Neural cell (in vitro differentiated cells): ENCODE measurements at regions not wholly inside any gene's neighbourhood (a gene's known extent, or its start where the extent isn't known, plus 50 kb on each side); places are given as distances from the start of the nearest gene placed in this dataset.

Experiments used
- H2AFZ ChIP-seq: fragments of 200-600, 300-800 bp; sonication (generic), shearing (Covaris generic); 2 replicates; pipeline ENCODE4 v1.6.0; 2014; ENCODE audit warnings: low read depth, mild to moderate bottlenecking, antibody characterized with exemption, low read length, moderate library complexity
- H3F3A ChIP-seq: fragments of 200-600 bp; shearing (Covaris generic); 2 replicates; pipeline ENCODE4 v1.6.1; 2016; ENCODE audit warnings: mild to moderate bottlenecking, moderate library complexity, mixed read lengths, antibody characterized with exemption, low read length; ENCODE audit not compliant: insufficient read depth, poor library complexity, severe bottlenecking
- H3K27ac ChIP-seq: fragments of 200-600, 300-800 bp; sonication (generic), shearing (Covaris generic); 2 replicates; pipeline ENCODE4 v1.5.1; 2014; ENCODE audit warnings: mild to moderate bottlenecking, low read length, moderate library complexity
- H3K27me3 ChIP-seq: fragments of 300-800, 200-600 bp; sonication (generic), shearing (Covaris generic); 2 replicates; pipeline ENCODE4 v1.6.0; 2014; ENCODE audit warnings: mild to moderate bottlenecking, low read depth, low read length, moderate library complexity; ENCODE audit not compliant: insufficient read depth
- H3K36me3 ChIP-seq: fragments of 300-800, 200-600 bp; sonication (generic), shearing (Covaris generic); 2 replicates; pipeline ENCODE4 v1.5.1; 2014; ENCODE audit warnings: mild to moderate bottlenecking, antibody characterized with exemption, low read length, moderate library complexity; ENCODE audit not compliant: insufficient read depth
- H3K4me2 ChIP-seq: fragments of 300-800, 200-600 bp; sonication (generic), shearing (Covaris generic); 2 replicates; pipeline ENCODE4 v1.6.0; 2014; ENCODE audit warnings: mild to moderate bottlenecking, low read length
- H3K4me3 ChIP-seq: fragments of 300-800, 200-600 bp; sonication (generic), shearing (Covaris generic); 2 replicates; pipeline ENCODE4 v1.5.1; 2014; ENCODE audit warnings: mild to moderate bottlenecking, low read length, moderate library complexity
- H3K79me2 ChIP-seq: fragments of 200-600 bp; shearing (Covaris generic); replicated peaks from 2 replicates; pipeline ENCODE4 v1.6.0; 2014; ENCODE audit warnings: mild to moderate bottlenecking, low read length, moderate library complexity; ENCODE audit not compliant: insufficient read depth
- H3K9ac ChIP-seq: fragments of 300-800, 200-600 bp; sonication (generic), shearing (Covaris generic); 2 replicates; pipeline ENCODE4 v1.6.1; 2016; ENCODE audit warnings: mild to moderate bottlenecking, low read length, mixed read lengths
- H3K9me2 ChIP-seq: fragments of 200-600 bp; shearing (Covaris generic); 2 replicates; pipeline ENCODE4 v1.6.1; 2016; ENCODE audit warnings: mild to moderate bottlenecking, low read length, mixed read lengths; ENCODE audit not compliant: insufficient read depth
- H3K9me3 ChIP-seq: fragments of 200-600, 300-800 bp; sonication (generic), shearing (Covaris generic); 2 replicates; pipeline ENCODE4 v1.6.1; 2016; ENCODE audit warnings: mild to moderate bottlenecking, mixed run types, low read length, moderate library complexity, mixed read lengths
- H4K20me1 ChIP-seq: fragments of 200-600 bp; shearing (Covaris generic); 2 replicates; pipeline ENCODE4 v1.6.1; 2016; ENCODE audit warnings: mild to moderate bottlenecking, mixed run types; ENCODE audit not compliant: insufficient read depth
- EP300 ChIP-seq: fragments of 450-650 bp; conservative IDR thresholded peaks from 2 replicates; pipeline ENCODE4 v1.6.1; 2014; ENCODE audit warnings: antibody characterized with exemption, mild to moderate bottlenecking, moderate library complexity; ENCODE audit not compliant: poor library complexity, severe bottlenecking
- EZH2 ChIP-seq: fragments of 200-600, 300-800 bp; shearing (Covaris generic), sonication (generic); IDR thresholded peaks from 2 replicates; pipeline ENCODE4 v1.6.1; 2014; ENCODE audit warnings: antibody characterized with exemption, low read length, borderline replicate concordance, mild to moderate bottlenecking; ENCODE audit not compliant: insufficient read depth, poor library complexity, severe bottlenecking
- MXI1 ChIP-seq: fragments of 450-650 bp; conservative IDR thresholded peaks from 2 replicates; pipeline ENCODE4 v1.6.1; 2014; ENCODE audit warnings: antibody characterized with exemption, mild to moderate bottlenecking; ENCODE audit not compliant: poor library complexity, severe bottlenecking
- POLR2AphosphoS5 ChIP-seq: IDR thresholded peaks from 2 replicates; pipeline ENCODE4 v1.6.1; 2012
- RAD21 ChIP-seq: fragments of 450-650 bp; conservative IDR thresholded peaks from 2 replicates; pipeline ENCODE4 v1.6.1; 2014; ENCODE audit warnings: antibody characterized with exemption, mild to moderate bottlenecking, moderate library complexity
- SMC3 ChIP-seq: fragments of 450-650 bp; conservative IDR thresholded peaks from 2 replicates; pipeline ENCODE4 v1.6.1; 2014; ENCODE audit warnings: antibody characterized with exemption, mild to moderate bottlenecking, moderate library complexity; ENCODE audit not compliant: poor library complexity
- TAF1 ChIP-seq: IDR thresholded peaks from 2 replicates; pipeline ENCODE4 v1.6.1; 2012; ENCODE audit warnings: low read depth
- TF ChIP-seq, protein P1 (sequence below): fragments of 450-650 bp; IDR thresholded peaks from 2 replicates; pipeline ENCODE4 v1.5.1; 2014; ENCODE audit warnings: antibody characterized with exemption, mild to moderate bottlenecking, moderate library complexity; ENCODE audit not compliant: poor library complexity, severe bottlenecking
- TF ChIP-seq, protein P2 (sequence below): IDR thresholded peaks from 2 replicates; pipeline ENCODE4 v1.6.1; 2012; ENCODE audit warnings: borderline replicate concordance

DNA sequence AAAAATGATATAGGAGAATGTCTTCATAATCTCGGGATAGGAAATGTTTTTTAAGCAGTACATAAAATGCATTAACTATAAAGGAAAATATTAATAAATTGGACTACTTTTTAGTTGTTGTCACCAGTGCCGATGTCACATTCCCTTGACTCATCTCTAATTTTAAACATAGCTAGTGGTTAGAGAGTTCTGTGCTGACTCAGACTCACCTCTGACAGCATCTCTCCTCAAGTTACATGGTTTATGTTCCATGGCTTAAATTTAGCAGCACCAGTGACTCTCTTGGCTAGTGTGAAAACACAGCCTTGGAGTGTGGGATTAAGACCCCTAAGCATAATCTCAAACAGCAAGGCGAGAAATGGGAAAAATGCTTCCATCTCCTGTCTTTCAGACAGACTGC, 311.8 kb upstream of the MMS22L start:
- Histone ChIP-seq H3K36me3 (no peaks in the 10 kb centered on the region), H3F3A (no peaks in the 10 kb centered on the region), H3K4me3 (no peak overlapping the region), H4K20me1 (no peaks in the 10 kb centered on the region), H3K9ac (no peak overlapping the region), H3K27ac (no peak overlapping the region), H3K27me3 (no peaks in the 10 kb centered on the region), H3K79me2 (no peaks in the 10 kb centered on the region), H3K9me2 (no peaks in the 10 kb centered on the region), H3K4me2 (no peak overlapping the region), H2AFZ (no peak overlapping the region), H3K9me3 (no peaks in the 10 kb centered on the region)
- TF ChIP-seq, protein P1, sequence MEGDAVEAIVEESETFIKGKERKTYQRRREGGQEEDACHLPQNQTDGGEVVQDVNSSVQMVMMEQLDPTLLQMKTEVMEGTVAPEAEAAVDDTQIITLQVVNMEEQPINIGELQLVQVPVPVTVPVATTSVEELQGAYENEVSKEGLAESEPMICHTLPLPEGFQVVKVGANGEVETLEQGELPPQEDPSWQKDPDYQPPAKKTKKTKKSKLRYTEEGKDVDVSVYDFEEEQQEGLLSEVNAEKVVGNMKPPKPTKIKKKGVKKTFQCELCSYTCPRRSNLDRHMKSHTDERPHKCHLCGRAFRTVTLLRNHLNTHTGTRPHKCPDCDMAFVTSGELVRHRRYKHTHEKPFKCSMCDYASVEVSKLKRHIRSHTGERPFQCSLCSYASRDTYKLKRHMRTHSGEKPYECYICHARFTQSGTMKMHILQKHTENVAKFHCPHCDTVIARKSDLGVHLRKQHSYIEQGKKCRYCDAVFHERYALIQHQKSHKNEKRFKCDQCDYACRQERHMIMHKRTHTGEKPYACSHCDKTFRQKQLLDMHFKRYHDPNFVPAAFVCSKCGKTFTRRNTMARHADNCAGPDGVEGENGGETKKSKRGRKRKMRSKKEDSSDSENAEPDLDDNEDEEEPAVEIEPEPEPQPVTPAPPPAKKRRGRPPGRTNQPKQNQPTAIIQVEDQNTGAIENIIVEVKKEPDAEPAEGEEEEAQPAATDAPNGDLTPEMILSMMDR, result no peak
- no peak for TF ChIP-seq EP300
- TF ChIP-seq RAD21, result no peak
- no peak for TF ChIP-seq POLR2AphosphoS5
- no peak for TF ChIP-seq MXI1
- TF ChIP-seq SMC3, result no peak
- TF ChIP-seq TAF1, result no peak
- TF ChIP-seq EZH2, result no peak
- TF ChIP-seq, protein P2, sequence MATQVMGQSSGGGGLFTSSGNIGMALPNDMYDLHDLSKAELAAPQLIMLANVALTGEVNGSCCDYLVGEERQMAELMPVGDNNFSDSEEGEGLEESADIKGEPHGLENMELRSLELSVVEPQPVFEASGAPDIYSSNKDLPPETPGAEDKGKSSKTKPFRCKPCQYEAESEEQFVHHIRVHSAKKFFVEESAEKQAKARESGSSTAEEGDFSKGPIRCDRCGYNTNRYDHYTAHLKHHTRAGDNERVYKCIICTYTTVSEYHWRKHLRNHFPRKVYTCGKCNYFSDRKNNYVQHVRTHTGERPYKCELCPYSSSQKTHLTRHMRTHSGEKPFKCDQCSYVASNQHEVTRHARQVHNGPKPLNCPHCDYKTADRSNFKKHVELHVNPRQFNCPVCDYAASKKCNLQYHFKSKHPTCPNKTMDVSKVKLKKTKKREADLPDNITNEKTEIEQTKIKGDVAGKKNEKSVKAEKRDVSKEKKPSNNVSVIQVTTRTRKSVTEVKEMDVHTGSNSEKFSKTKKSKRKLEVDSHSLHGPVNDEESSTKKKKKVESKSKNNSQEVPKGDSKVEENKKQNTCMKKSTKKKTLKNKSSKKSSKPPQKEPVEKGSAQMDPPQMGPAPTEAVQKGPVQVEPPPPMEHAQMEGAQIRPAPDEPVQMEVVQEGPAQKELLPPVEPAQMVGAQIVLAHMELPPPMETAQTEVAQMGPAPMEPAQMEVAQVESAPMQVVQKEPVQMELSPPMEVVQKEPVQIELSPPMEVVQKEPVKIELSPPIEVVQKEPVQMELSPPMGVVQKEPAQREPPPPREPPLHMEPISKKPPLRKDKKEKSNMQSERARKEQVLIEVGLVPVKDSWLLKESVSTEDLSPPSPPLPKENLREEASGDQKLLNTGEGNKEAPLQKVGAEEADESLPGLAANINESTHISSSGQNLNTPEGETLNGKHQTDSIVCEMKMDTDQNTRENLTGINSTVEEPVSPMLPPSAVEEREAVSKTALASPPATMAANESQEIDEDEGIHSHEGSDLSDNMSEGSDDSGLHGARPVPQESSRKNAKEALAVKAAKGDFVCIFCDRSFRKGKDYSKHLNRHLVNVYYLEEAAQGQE, result no peak

DNA sequence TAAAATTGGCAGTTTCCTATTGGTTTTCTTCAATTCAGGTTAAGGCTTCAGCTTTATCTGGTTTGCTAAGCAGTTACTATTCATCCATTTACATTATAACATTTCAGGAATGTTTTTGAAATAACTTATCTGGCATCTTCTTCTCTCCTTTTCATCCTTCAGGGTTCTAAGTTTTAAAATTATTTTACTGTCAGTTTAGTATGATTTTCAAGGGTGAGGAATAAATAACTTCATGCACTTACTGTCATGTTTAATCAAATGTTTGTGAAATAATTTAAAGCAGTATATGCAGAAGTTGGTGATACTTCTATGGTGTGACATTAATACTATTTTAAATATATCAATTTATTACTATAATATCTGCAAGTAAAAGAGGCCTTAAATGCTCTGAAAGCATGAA, 338.1 kb upstream of the MMS22L start:
- Histone ChIP-seq H3K9me3 (no peaks in the 10 kb centered on the region), H3K9me2 (no peaks in the 10 kb centered on the region), H3K9ac (no peak overlapping the region), H3K27ac (no peak overlapping the region), H3K36me3 (no peaks in the 10 kb centered on the region), H3K4me3 (no peak overlapping the region), H2AFZ (no peak overlapping the region), H3F3A (no peaks in the 10 kb centered on the region), H3K79me2 (no peaks in the 10 kb centered on the region), H4K20me1 (no peaks in the 10 kb centered on the region), H3K4me2 (no peak overlapping the region), H3K27me3 (no peaks in the 10 kb centered on the region)
- TF ChIP-seq EZH2 (no peak), RAD21 (no peak)
